Fibroblast of upper back skin (primary cell): ENCODE measurements at regions not wholly inside any gene's neighbourhood (a gene's known extent, or its start where the extent isn't known, plus 50 kb on each side); places are given as distances from the start of the nearest gene placed in this dataset.

Experiments used
- DNase-seq: peaks from one replicate; pipeline ENCODE4 v3.0.0-alpha.2; 2013

- no peak for DNase-seq
Measured at GRCh38 chr1:224505454-224506093, 71.0 kb upstream of the WDR26 start.

- DNase-seq: no peak
Measured at GRCh38 chr1:224506141-224506814, 71.7 kb upstream of the WDR26 start.

GRCh38 chr1:224507771-224508523 is 73.3 kb upstream of the WDR26 start:
- peak; percentile 80 for DNase-seq

GRCh38 chr1:224509907-224510306 is 75.3 kb upstream of the WDR26 start:
- DNase-seq: no peak

GRCh38 chr1:224510880-224511645 is 76.5 kb upstream of the WDR26 start:
- peak; percentile 62 for DNase-seq

GRCh38 chr1:224512600-224513151 is 78.1 kb upstream of the WDR26 start:
- DNase-seq: no peak

GRCh38 chr1:224513383-224513782 is 78.8 kb upstream of the WDR26 start:
- no peak for DNase-seq

- DNase-seq: peak; percentile 78
Measured at GRCh38 chr1:224513787-224514209, 79.2 kb upstream of the WDR26 start.

- no peak for DNase-seq
Measured at GRCh38 chr1:224517171-224517570, 82.6 kb upstream of the WDR26 start.

GRCh38 chr1:224518528-224518927 is 83.9 kb upstream of the WDR26 start:
- no peak for DNase-seq

GRCh38 chr1:224519874-224520273 is 85.3 kb upstream of the WDR26 start:
- DNase-seq: no peak

GRCh38 chr1:224520808-224521207 is 86.2 kb upstream of the WDR26 start:
- no peak for DNase-seq

- DNase-seq: no peak
Measured at GRCh38 chr1:224521904-224522734, 87.5 kb upstream of the WDR26 start.

- DNase-seq: no peak
Measured at GRCh38 chr1:224523676-224524075, 89.1 kb upstream of the WDR26 start.

- DNase-seq: peak; percentile 75
Measured at GRCh38 chr1:224524679-224525078, 90.1 kb upstream of the WDR26 start.

- DNase-seq: no peak
Measured at GRCh38 chr1:224525411-224526040, 90.6 kb upstream of the CNIH3 start.

GRCh38 chr1:224526771-224527170 is 89.3 kb upstream of the CNIH3 start:
- DNase-seq: no peak

GRCh38 chr1:224528900-224529299 is 87.2 kb upstream of the CNIH3 start:
- peak; percentile 68 for DNase-seq

GRCh38 chr1:224529844-224530243 is 86.3 kb upstream of the CNIH3 start:
- DNase-seq: no peak

- DNase-seq: no peak
Measured at GRCh38 chr1:224533517-224533916, 82.6 kb upstream of the CNIH3 start.

GRCh38 chr1:224534731-224535130 is 81.4 kb upstream of the CNIH3 start:
- no peak for DNase-seq
